GM18861 (cell line): ENCODE measurements at regions not wholly inside any gene's neighbourhood (a gene's known extent, or its start where the extent isn't known, plus 50 kb on each side); places are given as distances from the start of the nearest gene placed in this dataset.
"Not testable (repeated sequence)": the region's sequence is repeated elsewhere in the genome, so short reads cannot be mapped to it uniquely, and the experiment has no call there.

Experiments used
- ATAC-seq: cut with Tn5 transposase; IDR thresholded peaks from one replicate; pipeline ENCODE4 v1.9.1; 2021; ENCODE audit not compliant: unreplicated experiment

GRCh38 chr12:126963825-126964224 lies 1303.1 kb upstream of the TMEM132C start:
- no peak for ATAC-seq

GRCh38 chr12:126966498-126966897 lies 1300.5 kb upstream of the TMEM132C start:
- no peak for ATAC-seq

GRCh38 chr12:126967152-126967551 lies 1299.8 kb upstream of the TMEM132C start:
- ATAC-seq = no peak

- no peak for ATAC-seq
Measured at GRCh38 chr12:126974779-126975178, 1292.2 kb upstream of the TMEM132C start.

- ATAC-seq = no peak
Measured at GRCh38 chr12:126976579-126976978, 1290.4 kb upstream of the TMEM132C start.

- not testable (repeated sequence) for ATAC-seq
Measured at GRCh38 chr12:126979564-126979963, 1287.4 kb upstream of the TMEM132C start.

GRCh38 chr12:126982707-126983106 lies 1284.3 kb upstream of the TMEM132C start:
- ATAC-seq = no peak

GRCh38 chr12:126983735-126984134 lies 1283.2 kb upstream of the TMEM132C start:
- not testable (repeated sequence) for ATAC-seq

- ATAC-seq = not testable (repeated sequence)
Measured at GRCh38 chr12:126985663-126986062, 1281.3 kb upstream of the TMEM132C start.

- no peak for ATAC-seq
Measured at GRCh38 chr12:126989532-126989931, 1277.4 kb upstream of the TMEM132C start.

- ATAC-seq = no peak
Measured at GRCh38 chr12:126993898-126994297, 1273.1 kb upstream of the TMEM132C start.

- ATAC-seq = no peak
Measured at GRCh38 chr12:126994599-126994998, 1272.4 kb upstream of the TMEM132C start.

- ATAC-seq = no peak
Measured at GRCh38 chr12:126998031-126998430, 1268.9 kb upstream of the TMEM132C start.

GRCh38 chr12:126998747-126999285 lies 1268.2 kb upstream of the TMEM132C start:
- ATAC-seq = no peak

- no peak for ATAC-seq
Measured at GRCh38 chr12:126999352-126999751, 1267.6 kb upstream of the TMEM132C start.

GRCh38 chr12:127005406-127005805 lies 1261.6 kb upstream of the TMEM132C start:
- ATAC-seq = no peak

GRCh38 chr12:127006972-127007371 lies 1260.0 kb upstream of the TMEM132C start:
- no peak for ATAC-seq

- ATAC-seq = no peak
Measured at GRCh38 chr12:127008755-127009403, 1258.1 kb upstream of the TMEM132C start.

GRCh38 chr12:127012109-127012508 lies 1254.9 kb upstream of the TMEM132C start:
- ATAC-seq = no peak

- ATAC-seq = no peak
Measured at GRCh38 chr12:127013197-127013596, 1253.8 kb upstream of the TMEM132C start.

GRCh38 chr12:127014079-127014478 lies 1252.9 kb upstream of the TMEM132C start:
- no peak for ATAC-seq

- ATAC-seq = no peak
Measured at GRCh38 chr12:127024791-127025190, 1242.2 kb upstream of the TMEM132C start.

- ATAC-seq = no peak
Measured at GRCh38 chr12:127025545-127025944, 1241.4 kb upstream of the TMEM132C start.
